GM18951 (cell line): ENCODE measurements at regions not wholly inside any gene's neighbourhood (a gene's known extent, or its start where the extent isn't known, plus 50 kb on each side); places are given as distances from the start of the nearest gene placed in this dataset.

Experiments used
- POLR2A ChIP-seq: IDR thresholded peaks from 4 replicates; pipeline ENCODE4 v1.6.1; 2011; ENCODE audit warnings: mild to moderate bottlenecking; ENCODE audit not compliant: insufficient read length, insufficient read depth; ENCODE audit errors: extremely low read depth
- in situ Hi-C: fragments of 300-500 bp; cut with MboI; formaldehyde crosslinking; loops from one replicate; pipeline ENCODE4 v1.12.0; 2022; ENCODE audit warnings: low sequenced_read_pairs, mixed read lengths, inconsistent platforms; ENCODE audit not compliant: unreplicated experiment

GRCh38 chr7:121810831-121811672, 61.9 kb upstream of the PTPRZ1 start:
- in situ Hi-C loops = no loop called here
- TF ChIP-seq POLR2A = no peak

GRCh38 chr7:121807078-121807477, 65.9 kb upstream of the PTPRZ1 start:
- no peak for TF ChIP-seq POLR2A

GRCh38 chr7:121803039-121803438, 69.9 kb upstream of the PTPRZ1 start:
- TF ChIP-seq POLR2A = no peak
- in situ Hi-C loops = no loop called here

More at GRCh38 chr7:121807078-121807477, 65.9 kb upstream of the PTPRZ1 start:
- in situ Hi-C loops = no loop called here

GRCh38 chr7:121800916-121801675, 71.9 kb upstream of the PTPRZ1 start:
- in situ Hi-C loops = no loop called here
- TF ChIP-seq POLR2A = no peak

GRCh38 chr7:121798896-121799295, 74.1 kb upstream of the PTPRZ1 start:
- TF ChIP-seq POLR2A = no peak
- in situ Hi-C loops = no loop called here

- TF ChIP-seq POLR2A = no peak
- in situ Hi-C loops = no loop called here
Measured at GRCh38 chr7:121798453-121798840, 74.5 kb upstream of the PTPRZ1 start.

GRCh38 chr7:121797657-121798452, 75.1 kb upstream of the PTPRZ1 start:
- in situ Hi-C loops = no loop called here
- no peak for TF ChIP-seq POLR2A

GRCh38 chr7:121796936-121797656, 75.9 kb upstream of the PTPRZ1 start:
- no peak for TF ChIP-seq POLR2A
- in situ Hi-C loops = no loop called here

GRCh38 chr7:121796381-121796780, 76.6 kb upstream of the PTPRZ1 start:
- in situ Hi-C loops = no loop called here
- no peak for TF ChIP-seq POLR2A

- TF ChIP-seq POLR2A = no peak
- in situ Hi-C loops = no loop called here
Measured at GRCh38 chr7:121795736-121796135, 77.2 kb upstream of the PTPRZ1 start.

GRCh38 chr7:121793716-121794115, 79.2 kb upstream of the PTPRZ1 start:
- TF ChIP-seq POLR2A = no peak
- in situ Hi-C loops = no loop called here

GRCh38 chr7:121777672-121778071, 95.3 kb upstream of the PTPRZ1 start:
- TF ChIP-seq POLR2A = no peak
- in situ Hi-C loops = no loop called here
